Tibial nerve (tissue), 4 donors: ENCODE measurements at regions not wholly inside any gene's neighbourhood (a gene's known extent, or its start where the extent isn't known, plus 50 kb on each side); places are given as distances from the start of the nearest gene placed in this dataset.

Source experiments
- EP300 ChIP-seq, 2 donors: sonication (generic); formaldehyde crosslinking; IDR thresholded peaks; one replicate each; pipeline ENCODE4 v1.6.1; 2017; ENCODE audit warnings: antibody characterized with exemption in 2 of 2, mild to moderate bottlenecking in 1 of 2
- POLR2A ChIP-seq, 2 donors: fragments of 450-650 bp; IDR thresholded peaks; one replicate each; pipeline ENCODE4 v1.6.1; 2017; ENCODE audit warnings: antibody characterized with exemption in 2 of 2, mild to moderate bottlenecking in 2 of 2, moderate library complexity in 2 of 2
- TF ChIP-seq, protein P1 (sequence below), 5 experiments: fragments of 200-600 bp in 3 of 5; fragments of 450-650 bp in 2 of 5; sonication (generic) in 3 of 5; IDR thresholded peaks; one replicate each; pipeline ENCODE4 v1.5.1; 2016 to 2019; ENCODE audit warnings: antibody characterized with exemption in 5 of 5, mild to moderate bottlenecking in 3 of 5, moderate library complexity in 2 of 5

DNA sequence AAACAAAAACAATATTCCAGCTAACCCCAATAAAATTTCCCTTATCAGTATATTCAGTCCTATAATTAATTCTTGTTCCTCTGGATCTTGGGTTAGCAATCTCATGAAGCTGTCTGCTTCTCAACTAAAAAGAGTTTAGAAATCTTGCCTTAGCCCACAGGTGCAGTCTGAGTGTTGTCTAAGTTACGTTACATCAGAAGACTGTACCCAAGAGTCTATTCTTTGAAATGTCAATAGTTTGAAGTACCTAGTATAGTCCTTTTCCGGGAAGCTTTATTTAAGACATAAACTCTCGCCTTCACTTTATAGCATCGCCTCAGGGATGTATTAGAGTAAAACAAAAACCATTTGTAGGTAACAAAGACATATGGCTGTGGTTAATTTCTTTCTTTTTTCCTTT, 465.1 kb downstream of the FUT8 start:
- TF ChIP-seq, protein P1, sequence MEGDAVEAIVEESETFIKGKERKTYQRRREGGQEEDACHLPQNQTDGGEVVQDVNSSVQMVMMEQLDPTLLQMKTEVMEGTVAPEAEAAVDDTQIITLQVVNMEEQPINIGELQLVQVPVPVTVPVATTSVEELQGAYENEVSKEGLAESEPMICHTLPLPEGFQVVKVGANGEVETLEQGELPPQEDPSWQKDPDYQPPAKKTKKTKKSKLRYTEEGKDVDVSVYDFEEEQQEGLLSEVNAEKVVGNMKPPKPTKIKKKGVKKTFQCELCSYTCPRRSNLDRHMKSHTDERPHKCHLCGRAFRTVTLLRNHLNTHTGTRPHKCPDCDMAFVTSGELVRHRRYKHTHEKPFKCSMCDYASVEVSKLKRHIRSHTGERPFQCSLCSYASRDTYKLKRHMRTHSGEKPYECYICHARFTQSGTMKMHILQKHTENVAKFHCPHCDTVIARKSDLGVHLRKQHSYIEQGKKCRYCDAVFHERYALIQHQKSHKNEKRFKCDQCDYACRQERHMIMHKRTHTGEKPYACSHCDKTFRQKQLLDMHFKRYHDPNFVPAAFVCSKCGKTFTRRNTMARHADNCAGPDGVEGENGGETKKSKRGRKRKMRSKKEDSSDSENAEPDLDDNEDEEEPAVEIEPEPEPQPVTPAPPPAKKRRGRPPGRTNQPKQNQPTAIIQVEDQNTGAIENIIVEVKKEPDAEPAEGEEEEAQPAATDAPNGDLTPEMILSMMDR (IDR thresholded peaks at IDR 0.05), result no peak
- TF ChIP-seq POLR2A (IDR thresholded peaks at IDR 0.05), result no peak
- TF ChIP-seq EP300 (IDR thresholded peaks at IDR 0.05), result no peak
